ENCODE measurements at regions not wholly inside any gene's neighbourhood (a gene's known extent, or its start where the extent isn't known, plus 50 kb on each side); places are given as distances from the start of the nearest gene placed in this dataset.
A peak's percentile ranks its signal among the peaks of the same experiment; 100 is the strongest.

- Mint-ChIP-seq H3K36me3 (ENCODE audit: low read depth) (no peaks in the 10 kb centered on the region), H3K9me3 (no peaks in the 10 kb centered on the region), H3K4me1 (ENCODE audit: low read depth) (no peaks in the 10 kb centered on the region), H3K4me3 (no peak overlapping the region), H3K27ac (no peak overlapping the region), H3K27me3 (peaks cover 9% of the 10 kb centered on the region)
Observed at GRCh38 chr6:44500074-44500473, 112.6 kb downstream of the CDC5L start.

DNA sequence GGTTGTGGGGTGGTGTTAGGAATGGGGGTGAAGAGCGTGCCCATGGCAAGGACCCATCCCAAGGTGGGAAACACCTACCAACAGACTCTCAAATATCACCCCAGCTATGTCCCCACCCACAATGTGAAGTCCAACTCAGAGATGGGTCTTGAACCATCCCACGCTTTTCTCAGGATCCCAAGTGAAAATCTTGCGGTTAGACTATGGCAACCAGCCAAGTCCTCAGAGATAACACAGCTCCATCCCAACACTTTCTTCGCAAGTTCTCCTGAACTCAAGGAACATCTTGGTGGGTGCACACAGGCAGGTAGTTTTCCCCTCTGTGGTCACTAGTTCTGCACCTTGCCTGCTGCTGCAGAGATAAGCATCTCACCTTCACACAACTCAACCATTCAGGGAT lies 116.0 kb downstream of the CDC5L start:
- Mint-ChIP-seq H3K27ac (no peak overlapping the region), H3K4me1 (ENCODE audit: low read depth) (no peaks in the 10 kb centered on the region), H3K36me3 (ENCODE audit: low read depth) (no peaks in the 10 kb centered on the region), H3K9me3 (no peaks in the 10 kb centered on the region), H3K27me3 (peaks cover 13% of the 10 kb centered on the region), H3K4me3 (no peak overlapping the region)

- Mint-ChIP-seq H3K27ac (no peak overlapping the region), H3K36me3 (ENCODE audit: low read depth) (no peaks in the 10 kb centered on the region), H3K27me3 (peaks cover 13% of the 10 kb centered on the region), H3K4me1 (ENCODE audit: low read depth) (no peaks in the 10 kb centered on the region), H3K4me3 (no peak overlapping the region), H3K9me3 (no peaks in the 10 kb centered on the region)
Observed at GRCh38 chr6:44504301-44504791, 116.8 kb downstream of the CDC5L start.

DNA sequence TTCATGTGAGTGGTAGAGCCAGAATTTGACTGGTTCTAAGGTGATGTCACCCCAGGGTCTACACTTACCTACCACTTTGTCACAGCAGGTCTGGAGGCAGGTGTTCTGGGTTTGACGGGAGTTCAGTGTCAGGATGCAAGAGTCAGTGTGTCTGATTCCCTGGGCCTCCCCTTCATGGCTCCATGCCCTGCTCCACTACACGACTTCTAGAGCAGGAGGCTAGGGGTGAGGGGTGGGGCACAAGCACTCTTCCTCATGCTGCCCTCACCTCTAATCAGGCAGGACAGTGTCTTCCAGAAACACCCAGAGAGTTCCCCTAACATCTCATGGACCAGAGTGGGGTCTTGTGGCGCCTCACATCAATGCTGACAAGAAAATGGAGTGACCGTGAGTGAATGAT lies 118.2 kb downstream of the CDC5L start:
- Mint-ChIP-seq H3K4me3 (no peak overlapping the region), H3K4me1 (ENCODE audit: low read depth) (no peaks in the 10 kb centered on the region), H3K27me3 (peaks cover 20% of the 10 kb centered on the region), H3K27ac (no peak overlapping the region), H3K9me3 (no peaks in the 10 kb centered on the region), H3K36me3 (ENCODE audit: low read depth) (no peaks in the 10 kb centered on the region)

DNA sequence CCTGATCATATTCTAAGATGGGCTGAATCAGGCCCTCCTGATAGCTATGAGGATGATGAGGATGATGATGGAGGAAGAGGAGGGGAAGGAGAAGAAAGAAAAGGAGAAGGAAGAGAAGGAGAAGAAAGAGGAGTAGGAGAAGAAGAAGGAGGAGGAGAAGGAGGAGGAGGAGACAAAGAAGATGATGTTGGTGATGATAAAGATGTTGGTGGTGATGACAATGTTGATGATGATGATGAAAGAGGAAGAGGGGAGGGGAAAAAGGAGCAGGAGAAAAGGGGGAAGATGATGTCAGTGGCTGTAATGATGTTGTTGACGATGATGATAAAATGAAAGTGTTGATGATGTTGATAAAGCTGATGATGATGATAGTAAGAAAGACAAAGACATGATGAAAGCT lies 119.5 kb downstream of the CDC5L start:
- Mint-ChIP-seq H3K4me1 (ENCODE audit: low read depth) (no peaks in the 10 kb centered on the region), H3K36me3 (ENCODE audit: low read depth) (no peaks in the 10 kb centered on the region), H3K4me3 (no peak overlapping the region), H3K27me3 (peaks cover 20% of the 10 kb centered on the region), H3K9me3 (no peaks in the 10 kb centered on the region), H3K27ac (no peak overlapping the region)

DNA sequence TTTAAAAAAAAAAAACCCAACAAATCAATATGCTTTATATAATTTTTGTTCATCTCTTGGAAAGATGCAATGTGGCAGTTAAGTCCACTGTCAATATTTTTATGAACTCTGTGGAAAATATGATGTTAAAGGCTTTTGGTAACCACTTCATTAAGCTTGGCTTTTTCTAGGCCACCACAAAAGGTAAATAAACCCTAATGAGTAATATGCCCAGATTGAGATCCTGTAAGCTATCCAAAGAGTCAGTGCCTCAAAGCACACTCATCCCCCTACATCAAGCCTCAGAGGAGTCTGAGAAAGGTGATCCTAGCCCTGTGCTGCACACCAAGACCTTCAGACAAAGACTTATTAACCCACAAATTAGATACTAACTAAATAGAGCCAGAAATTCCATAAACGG lies 121.1 kb downstream of the CDC5L start:
- H3K9me3 Mint-ChIP-seq, result no peaks in the 10 kb centered on the region
- H3K36me3 Mint-ChIP-seq (ENCODE audit: low read depth), result no peaks in the 10 kb centered on the region
- H3K4me3 Mint-ChIP-seq, result no peak overlapping the region
- no peak overlapping the region for H3K27ac Mint-ChIP-seq
- H3K4me1 Mint-ChIP-seq (ENCODE audit: low read depth), result no peaks in the 10 kb centered on the region
- peaks cover 14% of the 10 kb centered on the region for H3K27me3 Mint-ChIP-seq

- H3K27me3 Mint-ChIP-seq, result peaks cover 7% of the 10 kb centered on the region
- no peak overlapping the region for H3K27ac Mint-ChIP-seq
- H3K4me1 Mint-ChIP-seq (ENCODE audit: low read depth), result no peaks in the 10 kb centered on the region
- no peaks in the 10 kb centered on the region for H3K36me3 Mint-ChIP-seq (ENCODE audit: low read depth)
- no peaks in the 10 kb centered on the region for H3K9me3 Mint-ChIP-seq
- no peak overlapping the region for H3K4me3 Mint-ChIP-seq
Observed at GRCh38 chr6:44511126-44511525, 123.6 kb downstream of the CDC5L start.

GRCh38 chr6:44512868-44513741 lies 125.6 kb downstream of the CDC5L start:
- H3K9me3 Mint-ChIP-seq, result no peaks in the 10 kb centered on the region
- peaks cover 16% of the 10 kb centered on the region for H3K27me3 Mint-ChIP-seq
- H3K4me3 Mint-ChIP-seq, result no peak overlapping the region
- no peaks in the 10 kb centered on the region for H3K36me3 Mint-ChIP-seq (ENCODE audit: low read depth)
- no peak overlapping the region for H3K27ac Mint-ChIP-seq
- H3K4me1 Mint-ChIP-seq (ENCODE audit: low read depth), result no peaks in the 10 kb centered on the region

DNA sequence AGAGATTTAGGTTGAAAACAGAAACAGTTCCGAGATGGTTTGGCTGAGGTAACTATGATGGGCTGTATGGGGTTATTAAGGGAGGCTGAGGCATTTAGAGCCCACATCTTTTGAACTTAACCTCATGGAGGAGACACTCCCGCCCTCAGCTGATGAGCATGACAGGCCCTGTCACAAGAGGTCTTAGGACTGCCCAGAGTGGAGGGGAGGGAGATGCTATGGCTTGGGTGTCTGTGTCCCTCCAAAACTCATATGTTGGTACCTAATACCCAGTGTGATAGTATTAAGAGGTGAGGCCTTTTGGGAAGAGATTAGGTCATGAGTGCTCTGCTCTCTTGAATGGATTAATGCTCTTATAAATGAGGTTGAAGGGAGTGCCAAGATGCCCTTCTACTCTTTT lies 126.6 kb downstream of the CDC5L start:
- H3K4me3 Mint-ChIP-seq, result no peak overlapping the region
- H3K36me3 Mint-ChIP-seq (ENCODE audit: low read depth), result peaks cover under 1% of the 10 kb centered on the region
- H3K27me3 Mint-ChIP-seq, result peaks cover 25% of the 10 kb centered on the region
- H3K9me3 Mint-ChIP-seq, result peaks cover 6% of the 10 kb centered on the region
- H3K4me1 Mint-ChIP-seq (ENCODE audit: low read depth), result no peaks in the 10 kb centered on the region
- no peak overlapping the region for H3K27ac Mint-ChIP-seq

DNA sequence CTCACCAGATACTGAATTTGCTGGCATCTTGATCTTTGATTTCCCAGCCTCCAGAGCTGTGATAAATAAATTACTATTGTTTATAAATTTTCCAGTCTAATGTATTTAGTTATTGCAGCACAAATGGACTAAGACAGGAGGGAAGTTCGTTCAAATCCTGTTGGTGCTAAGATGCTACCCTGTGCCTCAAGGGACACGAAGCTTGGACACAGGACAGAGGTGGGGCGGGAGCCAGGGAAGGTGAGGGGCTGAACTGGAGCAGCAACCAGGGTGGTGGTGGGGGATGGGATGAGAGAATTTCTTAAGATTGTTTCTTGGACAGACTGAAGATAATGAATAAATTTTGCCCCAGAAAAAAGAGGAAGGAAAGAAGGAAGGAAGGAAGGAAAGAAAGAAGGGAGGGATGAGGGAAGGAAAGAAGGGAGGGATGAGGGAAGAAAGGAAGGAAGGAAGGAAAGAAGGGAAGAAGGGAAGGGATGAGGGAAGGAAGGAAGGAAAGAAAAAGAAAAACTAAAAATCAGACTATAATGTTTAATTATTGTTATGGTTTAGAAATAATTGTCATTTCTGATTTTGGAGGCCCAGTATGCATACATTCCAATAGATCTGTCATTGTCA lies 127.2 kb downstream of the CDC5L start:
- H3K27ac Mint-ChIP-seq, result no peak overlapping the region
- peaks cover 12% of the 10 kb centered on the region for H3K9me3 Mint-ChIP-seq
- H3K4me3 Mint-ChIP-seq, result no peak overlapping the region
- no peaks in the 10 kb centered on the region for H3K4me1 Mint-ChIP-seq (ENCODE audit: low read depth)
- peaks cover 31% of the 10 kb centered on the region for H3K27me3 Mint-ChIP-seq
- peaks cover 3% of the 10 kb centered on the region for H3K36me3 Mint-ChIP-seq (ENCODE audit: low read depth)

GRCh38 chr6:44522871-44523270 lies 135.4 kb downstream of the CDC5L start:
- Mint-ChIP-seq H3K4me3 (no peak overlapping the region), H3K36me3 (ENCODE audit: low read depth) (peaks cover 9% of the 10 kb centered on the region), H3K27me3 (peaks cover 51% of the 10 kb centered on the region), H3K27ac (no peak overlapping the region), H3K9me3 (peaks cover 22% of the 10 kb centered on the region), H3K4me1 (ENCODE audit: low read depth) (peaks cover 30% of the 10 kb centered on the region)

DNA sequence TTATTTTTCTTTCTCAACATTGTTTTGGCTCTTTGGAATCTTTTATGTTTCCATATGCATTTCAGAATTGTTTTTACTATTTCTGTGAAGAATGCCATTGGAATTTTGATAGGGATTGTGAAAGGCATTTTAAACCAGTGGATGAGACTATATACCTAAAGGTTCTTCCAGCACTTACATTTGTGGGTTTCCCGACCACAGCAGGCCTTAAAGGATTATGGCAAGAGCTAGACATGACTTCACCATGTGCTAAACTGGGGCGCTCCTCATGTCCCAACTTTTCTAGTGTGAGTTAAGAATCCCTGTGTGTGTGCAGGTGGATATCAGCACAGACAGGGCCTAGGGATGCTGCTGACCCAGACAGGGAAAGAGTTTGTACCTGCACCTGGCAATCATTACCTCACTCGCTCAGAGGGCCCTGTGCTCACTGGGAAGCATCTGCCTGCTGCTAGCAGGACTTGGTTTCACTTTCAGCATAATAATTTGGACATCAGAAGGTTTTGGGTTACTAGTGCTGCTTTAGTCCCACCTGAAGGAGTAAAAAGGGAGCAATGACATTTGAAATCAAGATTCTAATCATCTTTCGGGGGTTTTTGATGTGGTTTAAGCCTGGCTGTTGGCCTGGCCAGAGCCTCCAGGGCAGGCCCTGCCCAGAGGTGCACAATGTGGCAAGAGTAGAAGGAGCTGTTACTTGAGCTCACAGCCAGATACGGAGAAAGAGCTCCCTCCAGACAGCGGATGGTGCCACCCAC lies 137.1 kb downstream of the CDC5L start:
- peaks cover 11% of the 10 kb centered on the region for H3K9me3 Mint-ChIP-seq
- H3K36me3 Mint-ChIP-seq (ENCODE audit: low read depth), result peaks cover 5% of the 10 kb centered on the region
- peaks cover 41% of the 10 kb centered on the region for H3K27me3 Mint-ChIP-seq
- peaks cover 32% of the 10 kb centered on the region for H3K4me1 Mint-ChIP-seq (ENCODE audit: low read depth)
- no peak overlapping the region for H3K4me3 Mint-ChIP-seq
- H3K27ac Mint-ChIP-seq, result no peak overlapping the region

- H3K4me3 Mint-ChIP-seq, result no peak overlapping the region
- peaks cover 24% of the 10 kb centered on the region for H3K4me1 Mint-ChIP-seq (ENCODE audit: low read depth)
- peaks cover 11% of the 10 kb centered on the region for H3K9me3 Mint-ChIP-seq
- peaks cover 5% of the 10 kb centered on the region for H3K36me3 Mint-ChIP-seq (ENCODE audit: low read depth)
- H3K27me3 Mint-ChIP-seq, result peaks cover 41% of the 10 kb centered on the region
- H3K27ac Mint-ChIP-seq, result no peak overlapping the region
Observed at GRCh38 chr6:44525761-44526351, 138.3 kb downstream of the CDC5L start.

- no peaks in the 10 kb centered on the region for H3K36me3 Mint-ChIP-seq (ENCODE audit: low read depth)
- no peaks in the 10 kb centered on the region for H3K9me3 Mint-ChIP-seq
- H3K27me3 Mint-ChIP-seq, result peaks cover 29% of the 10 kb centered on the region
- H3K4me1 Mint-ChIP-seq (ENCODE audit: low read depth), result peaks cover 22% of the 10 kb centered on the region
- H3K27ac Mint-ChIP-seq, result peak overlapping the region; percentile 59
- H3K4me3 Mint-ChIP-seq, result no peak overlapping the region
Observed at GRCh38 chr6:44527181-44527580, 139.7 kb downstream of the CDC5L start.

Measured in stimulated activated naive CD8-positive, alpha-beta T cell treated with anti-CD3 and anti-CD28 coated beads, Interleukin-15, Interleukin-2, amounts not matched to agents 100 ng/mL and 50 ng/mL, for 24 hours (primary cell).